ENCODE measurements at regions not wholly inside any gene's neighbourhood (a gene's known extent, or its start where the extent isn't known, plus 50 kb on each side); places are given as distances from the start of the nearest gene placed in this dataset.

- no peak for TF ChIP-seq CTCF (IDR thresholded peaks at IDR 0.05)
- no peak for DNase-seq (ENCODE audit: extremely low spot score, unreplicated experiment)
- Mint-ChIP-seq H3K4me1 (ENCODE audit: unreplicated experiment) (no peaks in the 10 kb centered on the region), H3K27ac (ENCODE audit: unreplicated experiment) (no peak overlapping the region), H3K36me3 (ENCODE audit: unreplicated experiment) (peaks cover 4% of the 10 kb centered on the region), H3K9me3 (ENCODE audit: unreplicated experiment) (peaks cover 12% of the 10 kb centered on the region), H3K27me3 (ENCODE audit: unreplicated experiment) (no peaks in the 10 kb centered on the region), H3K4me3 (ENCODE audit: unreplicated experiment) (no peak overlapping the region)
These were observed 54.0 kb downstream of the RFPL4B start for GRCh38 chr6:112401083-112401482.

- no peak for TF ChIP-seq CTCF (IDR thresholded peaks at IDR 0.05)
- peaks cover 6% of the 10 kb centered on the region for H3K4me1 Mint-ChIP-seq (ENCODE audit: unreplicated experiment)
- no peaks in the 10 kb centered on the region for H3K27me3 Mint-ChIP-seq (ENCODE audit: unreplicated experiment)
- H3K4me3 Mint-ChIP-seq (ENCODE audit: unreplicated experiment) = no peak overlapping the region
- no peak for DNase-seq (ENCODE audit: extremely low spot score, unreplicated experiment)
- H3K36me3 Mint-ChIP-seq (ENCODE audit: unreplicated experiment) = peaks cover 2% of the 10 kb centered on the region
- no peak overlapping the region for H3K27ac Mint-ChIP-seq (ENCODE audit: unreplicated experiment)
- H3K9me3 Mint-ChIP-seq (ENCODE audit: unreplicated experiment) = peaks cover 12% of the 10 kb centered on the region
These were observed 60.0 kb downstream of the RFPL4B start for GRCh38 chr6:112407101-112407590.

- Mint-ChIP-seq H3K27me3 (ENCODE audit: unreplicated experiment) (no peaks in the 10 kb centered on the region), H3K27ac (ENCODE audit: unreplicated experiment) (no peak overlapping the region), H3K4me3 (ENCODE audit: unreplicated experiment) (no peak overlapping the region), H3K9me3 (ENCODE audit: unreplicated experiment) (peaks cover 10% of the 10 kb centered on the region), H3K4me1 (ENCODE audit: unreplicated experiment) (peaks cover 6% of the 10 kb centered on the region), H3K36me3 (ENCODE audit: unreplicated experiment) (no peaks in the 10 kb centered on the region)
- no peak for TF ChIP-seq CTCF (IDR thresholded peaks at IDR 0.05)
- no peak for DNase-seq (ENCODE audit: extremely low spot score, unreplicated experiment)
These were observed 61.4 kb downstream of the RFPL4B start for GRCh38 chr6:112408522-112408921.

- Mint-ChIP-seq H3K4me1 (ENCODE audit: unreplicated experiment) (peaks cover 9% of the 10 kb centered on the region), H3K4me3 (ENCODE audit: unreplicated experiment) (no peak overlapping the region), H3K9me3 (ENCODE audit: unreplicated experiment) (peaks cover 2% of the 10 kb centered on the region), H3K36me3 (ENCODE audit: unreplicated experiment) (no peaks in the 10 kb centered on the region), H3K27me3 (ENCODE audit: unreplicated experiment) (no peaks in the 10 kb centered on the region), H3K27ac (ENCODE audit: unreplicated experiment) (no peak overlapping the region)
- no peak for DNase-seq (ENCODE audit: extremely low spot score, unreplicated experiment)
- no peak for TF ChIP-seq CTCF (IDR thresholded peaks at IDR 0.05)
These were observed 62.2 kb downstream of the RFPL4B start for GRCh38 chr6:112409311-112409710.

- DNase-seq (ENCODE audit: extremely low spot score, unreplicated experiment) = no peak
- TF ChIP-seq CTCF (IDR thresholded peaks at IDR 0.05) = no peak
- Mint-ChIP-seq H3K36me3 (ENCODE audit: unreplicated experiment) (no peaks in the 10 kb centered on the region), H3K9me3 (ENCODE audit: unreplicated experiment) (peaks cover 14% of the 10 kb centered on the region), H3K4me1 (ENCODE audit: unreplicated experiment) (peaks cover 9% of the 10 kb centered on the region), H3K4me3 (ENCODE audit: unreplicated experiment) (no peak overlapping the region), H3K27ac (ENCODE audit: unreplicated experiment) (no peak overlapping the region), H3K27me3 (ENCODE audit: unreplicated experiment) (no peaks in the 10 kb centered on the region)
These were observed 66.7 kb downstream of the RFPL4B start for GRCh38 chr6:112413780-112414179.

Data from osteocyte (in vitro differentiated cells).